Heart right ventricle (tissue), 16 donors: ENCODE measurements at regions not wholly inside any gene's neighbourhood (a gene's known extent, or its start where the extent isn't known, plus 50 kb on each side); places are given as distances from the start of the nearest gene placed in this dataset.

Experiments used
- ATAC-seq, 8 donors: fragments of 200-7000 bp; cut with Tn5 transposase; one replicate each; pipeline ENCODE4 v1.9.1; 2020; ENCODE audit warnings: mild to moderate bottlenecking in 8 of 8, moderate library complexity in 8 of 8, moderate number of reproducible peaks in 1 of 8
- DNase-seq, 2 donors: peaks; one replicate each; pipeline ENCODE4 v3.0.0-alpha.2; 2020
- H3K27ac ChIP-seq, 10 donors: fragments of 200-600 bp; sonication (generic) in 2 of 10; one replicate each; pipeline versions ENCODE4 v1.5.0 to v1.8.0; 2020 to 2022; ENCODE audit warnings: mild to moderate bottlenecking in 3 of 10
- H3K27me3 ChIP-seq, 7 donors: fragments of 200-600 bp; one replicate each; pipeline ENCODE4 v1.8.0; 2021 to 2022; ENCODE audit warnings: mild to moderate bottlenecking in 2 of 7
- H3K36me3 ChIP-seq, 9 donors: fragments of 200-600 bp; sonication (generic) in 1 of 9; one replicate each; pipeline versions ENCODE4 v1.5.0 to v1.8.0; 2020 to 2022; ENCODE audit warnings: mild to moderate bottlenecking in 2 of 9
- H3K4me1 ChIP-seq, 9 donors: fragments of 200-600 bp; sonication (generic) in 1 of 9; one replicate each; pipeline versions ENCODE4 v1.5.0 to v1.8.0; 2020 to 2022; ENCODE audit warnings: mild to moderate bottlenecking in 4 of 9
- H3K4me3 ChIP-seq, 10 donors: fragments of 200-600 bp; sonication (generic) in 2 of 10; one replicate each; pipeline versions ENCODE4 v1.5.0 to v1.8.0; 2020 to 2022; ENCODE audit warnings: mild to moderate bottlenecking in 7 of 10, moderate library complexity in 2 of 10
- H3K9me3 ChIP-seq, 11 donors: fragments of 200-600 bp in 10 of 11; sonication (generic) in 2 of 11; one replicate each; pipeline versions ENCODE4 v1.5.0 to v1.8.0; 2013 to 2022; ENCODE audit warnings: mild to moderate bottlenecking in 2 of 11, control low read depth in 1 of 11, moderate library complexity in 1 of 11
- WGBS, 2 donors: extraction: QIAGEN DNeasy Blood & Tissue Kit; methylation state at CpG; one replicate each; pipeline ENCODE4 v1.1.7; 2013; ENCODE audit warnings: inconsistent platforms in 1 of 2; 5-methylcytosine and 5-hydroxymethylcytosine counted together
- intact Hi-C, 10 donors: fragments of 100-400 bp; cut with DNase I; formaldehyde crosslinking; loops; one replicate each; pipeline versions ENCODE4 v1.11.1 to v1.14.2; 2022
- TF ChIP-seq, protein P1 (sequence below), 9 donors: fragments of 200-600 bp; sonication (generic) in 2 of 9; IDR thresholded peaks; one replicate each; pipeline versions ENCODE4 v1.5.0 to v1.8.0; 2021 to 2022; ENCODE audit warnings: antibody characterized with exemption in 9 of 9, mild to moderate bottlenecking in 5 of 9, moderate library complexity in 1 of 9
- donor health status: Arrhythmogenic right ventricular cardiomyopathy.
- donor health status: ischemic (EF 13 %, LVEDD 7.1; RV severe dilation, severe dysfunction).
- donor health status: healthy with polysubstance abuse.
- donor health status: DM: no; HTN: yes; CAD: no.
- donor health status: DM: no; HTN: no; CAD: no.
- donor health status: ischemic (EF 25% LVEDD 6.9; RV normal size, moderate dysfunction).
- donor health status: ischemic (EF 25% LVEDD 5.7; RV mildly dilated, moderate dysfunction).
- donor health status: healthy.
- donor health status: DM: yes; HTN: yes; CAD: no.
- donor health status: Ischemic cardiomyopathy.
- donor health status: ischemic (EF 35%, LVEDD 5.7; RV mildly dilated, moderate dysfunction).
- donor health status: nonischemic (EF 11% LVEDD 7.7; RV severe dilation, severe dysfunction).
- donor health status: DM: yes; HTN: yes; CAD: no.
- donor health status: PGD.
- donor health status: ischemic (EF 29% LVEDD 5.4; RV normal size, mild dysfunction).
- donor health status: nonischemic (EF 23%, LVEDD 6.1; RV moderate dilation, normal function).

DNA sequence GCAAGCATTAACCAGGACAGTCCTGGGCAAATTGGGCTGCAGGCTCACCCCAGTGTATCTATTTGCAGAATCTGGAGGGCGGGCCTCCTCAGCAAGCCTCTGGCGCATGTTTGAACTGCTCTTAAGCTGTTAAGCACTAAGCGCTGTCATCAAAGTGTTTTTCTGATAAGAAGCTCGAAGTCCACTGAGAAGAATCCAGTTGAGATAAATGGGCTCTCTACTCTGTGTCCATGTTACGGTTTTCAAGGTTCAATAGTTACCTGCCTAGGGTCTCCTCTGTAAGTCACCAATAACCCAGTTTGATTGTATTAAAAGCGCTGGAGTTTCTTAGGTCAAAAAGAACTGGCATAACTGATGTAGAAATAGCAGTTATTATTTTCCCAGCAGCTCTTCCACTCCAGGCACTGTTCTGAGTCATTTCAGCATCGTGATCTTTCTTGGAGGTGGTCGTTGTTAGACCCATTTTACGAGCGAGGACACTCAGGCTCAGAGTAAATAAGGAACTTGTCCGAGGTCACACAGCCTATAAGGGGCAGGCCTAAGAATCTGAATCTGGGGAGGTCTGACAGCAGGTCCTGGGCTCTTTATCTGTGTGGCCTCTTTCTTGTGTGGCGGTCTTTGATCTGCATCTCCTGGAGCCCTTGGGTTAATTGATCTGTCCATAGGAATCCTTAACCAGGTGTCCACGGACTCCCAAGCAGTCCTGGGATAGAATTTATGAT is 207.4 kb upstream of the ZNF217 start:
- H3K36me3 ChIP-seq, result no peaks in the 10 kb centered on the region
- no peak for ATAC-seq
- H3K4me3 ChIP-seq, result no peak overlapping the region
- H3K9me3 ChIP-seq, result no peaks in the 10 kb centered on the region
- no peaks in the 10 kb centered on the region for H3K27me3 ChIP-seq
- TF ChIP-seq, protein P1, sequence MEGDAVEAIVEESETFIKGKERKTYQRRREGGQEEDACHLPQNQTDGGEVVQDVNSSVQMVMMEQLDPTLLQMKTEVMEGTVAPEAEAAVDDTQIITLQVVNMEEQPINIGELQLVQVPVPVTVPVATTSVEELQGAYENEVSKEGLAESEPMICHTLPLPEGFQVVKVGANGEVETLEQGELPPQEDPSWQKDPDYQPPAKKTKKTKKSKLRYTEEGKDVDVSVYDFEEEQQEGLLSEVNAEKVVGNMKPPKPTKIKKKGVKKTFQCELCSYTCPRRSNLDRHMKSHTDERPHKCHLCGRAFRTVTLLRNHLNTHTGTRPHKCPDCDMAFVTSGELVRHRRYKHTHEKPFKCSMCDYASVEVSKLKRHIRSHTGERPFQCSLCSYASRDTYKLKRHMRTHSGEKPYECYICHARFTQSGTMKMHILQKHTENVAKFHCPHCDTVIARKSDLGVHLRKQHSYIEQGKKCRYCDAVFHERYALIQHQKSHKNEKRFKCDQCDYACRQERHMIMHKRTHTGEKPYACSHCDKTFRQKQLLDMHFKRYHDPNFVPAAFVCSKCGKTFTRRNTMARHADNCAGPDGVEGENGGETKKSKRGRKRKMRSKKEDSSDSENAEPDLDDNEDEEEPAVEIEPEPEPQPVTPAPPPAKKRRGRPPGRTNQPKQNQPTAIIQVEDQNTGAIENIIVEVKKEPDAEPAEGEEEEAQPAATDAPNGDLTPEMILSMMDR (IDR thresholded peaks at IDR 0.05), result no peak
- no peak for DNase-seq
- no peak overlapping the region for H3K27ac ChIP-seq
- WGBS, 2 donors, result 73 to 80% methylated on average over 13 of the region's 13 CpGs
- H3K4me1 ChIP-seq, result no peaks in the 10 kb centered on the region
- intact Hi-C loops, result no loop called here

DNA sequence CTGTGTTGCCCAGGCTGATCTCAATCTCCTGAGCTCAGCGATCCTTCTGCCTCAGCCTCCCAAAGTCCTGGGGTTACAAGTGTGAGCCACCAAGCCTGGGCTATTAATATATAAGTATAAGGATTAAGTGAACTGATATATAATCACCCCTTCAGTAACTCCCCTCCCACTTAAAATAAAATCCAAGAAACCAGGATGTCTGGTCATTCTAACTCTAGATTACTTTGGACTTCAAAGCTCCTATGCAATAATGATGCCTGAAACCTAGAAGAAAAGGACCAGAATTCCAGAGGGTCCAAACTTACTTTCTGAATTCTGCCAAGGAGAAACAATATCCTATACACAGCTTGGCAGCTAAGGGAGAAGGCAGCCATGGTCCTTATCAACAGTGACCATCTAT is 206.8 kb upstream of the ZNF217 start:
- TF ChIP-seq, protein P1 (IDR thresholded peaks at IDR 0.05), result no peak
- no peak for DNase-seq
- 91 to 98% methylated on average over 1 of the region's 1 CpG for WGBS, 2 donors
- Histone ChIP-seq H3K4me3 (no peak overlapping the region), H3K4me1 (no peaks in the 10 kb centered on the region), H3K36me3 (no peaks in the 10 kb centered on the region), H3K27ac (no peak overlapping the region), H3K9me3 (no peaks in the 10 kb centered on the region), H3K27me3 (no peaks in the 10 kb centered on the region)
- intact Hi-C loops, result no loop called here
- no peak for ATAC-seq

GRCh38 chr20:53797085-53797484 is 203.4 kb upstream of the ZNF217 start:
- peaks cover 0 to 7% (median 0%) of the 10 kb centered on the region in 9 donors for H3K4me1 ChIP-seq
- intact Hi-C loops, result loop anchor here in 1 of 10 donors (10.0 kb wide), 1 partner anchor 58 kb away; no protein-coding TSS in a partner anchor
- H3K9me3 ChIP-seq, result no peaks in the 10 kb centered on the region
- TF ChIP-seq, protein P1 (IDR thresholded peaks at IDR 0.05), result no peak
- DNase-seq (no peak), ATAC-seq (no peak)
- H3K36me3 ChIP-seq, result no peaks in the 10 kb centered on the region
- no peak overlapping the region for H3K4me3 ChIP-seq
- 79 to 83% methylated on average over 4 of the region's 4 CpGs for WGBS, 2 donors
- no peaks in the 10 kb centered on the region for H3K27me3 ChIP-seq
- no peak overlapping the region for H3K27ac ChIP-seq

GRCh38 chr20:53795170-53795569 is 201.5 kb upstream of the ZNF217 start:
- H3K27ac ChIP-seq, result no peak overlapping the region
- 99% methylated on average over 3 of the region's 3 CpGs for WGBS, 2 donors
- H3K27me3 ChIP-seq, result no peaks in the 10 kb centered on the region
- H3K4me3 ChIP-seq, result no peak overlapping the region
- TF ChIP-seq, protein P1 (IDR thresholded peaks at IDR 0.05), result no peak
- ATAC-seq (no peak), DNase-seq (no peak)
- no peaks in the 10 kb centered on the region for H3K36me3 ChIP-seq
- H3K4me1 ChIP-seq, result peaks cover 0 to 15% (median 0%) of the 10 kb centered on the region in 9 donors
- intact Hi-C loops, result loop anchor here in 1 of 10 donors (10.0 kb wide), 1 partner anchor 60 kb away; no protein-coding TSS in a partner anchor
- no peaks in the 10 kb centered on the region for H3K9me3 ChIP-seq
